Kidney (tissue), 13 donors: ENCODE measurements at regions not wholly inside any gene's neighbourhood (a gene's known extent, or its start where the extent isn't known, plus 50 kb on each side); places are given as distances from the start of the nearest gene placed in this dataset.

Source experiments
- DNase-seq, 5 donors: peaks; one replicate each; pipeline ENCODE4 v3.0.0-alpha.2; 2013 to 2020
- FAIRE-seq: peaks from 2 replicates; lab custom pipeline; 2012; peaks lifted over from hg19 to GRCh38; lab: Jason Lieb, UNC
- H3K27ac ChIP-seq, 2 donors: one replicate each; pipeline ENCODE4 v1.7.0; 2013; ENCODE audit warnings: low read depth in 2 of 2, low read length in 2 of 2, inconsistent platforms in 1 of 2
- H3K27me3 ChIP-seq: one replicate; pipeline ENCODE4 v1.7.1; 2013; ENCODE audit warnings: low read length, inconsistent platforms; ENCODE audit not compliant: control insufficient read depth, insufficient read depth
- H3K36me3 ChIP-seq, 3 donors: one replicate each; pipeline versions ENCODE4 v1.7.0 to v1.7.1; 2013; ENCODE audit warnings: low read length in 3 of 3, control low read depth in 1 of 3, inconsistent platforms in 1 of 3; ENCODE audit not compliant: insufficient read depth in 3 of 3, control insufficient read depth in 2 of 3
- H3K4me1 ChIP-seq, 3 donors: one replicate each; pipeline versions ENCODE4 v1.7.0 to v1.7.1; 2013; ENCODE audit warnings: low read length in 3 of 3, inconsistent platforms in 1 of 3, low read depth in 1 of 3; ENCODE audit not compliant: control insufficient read depth in 2 of 3, insufficient read depth in 2 of 3
- H3K4me3 ChIP-seq, 3 donors: one replicate each; pipeline versions ENCODE4 v1.7.0 to v1.8.1; 2013; ENCODE audit warnings: low read length in 3 of 3, control low read depth in 1 of 3, inconsistent platforms in 1 of 3
- H3K9ac ChIP-seq, 3 donors: one replicate each; pipeline versions ENCODE4 v1.7.0 to v1.7.1; 2013; ENCODE audit warnings: low read length in 3 of 3, control low read depth in 1 of 3, inconsistent platforms in 1 of 3
- H3K9me3 ChIP-seq, 3 donors: one replicate each; pipeline versions ENCODE4 v1.7.0 to v1.7.1; 2013; ENCODE audit warnings: low read length in 3 of 3, control low read depth in 1 of 3, inconsistent platforms in 1 of 3; ENCODE audit not compliant: control insufficient read depth in 2 of 3, insufficient read depth in 1 of 3
- CTCF ChIP-seq: IDR thresholded peaks from 3 replicates; pipeline ENCODE4 v1.5.1; 2012; ENCODE audit warnings: mild to moderate bottlenecking, moderate library complexity, borderline replicate concordance; ENCODE audit not compliant: insufficient read depth; ENCODE audit errors: extremely low read depth
- intact Hi-C: fragments of 100-400 bp; cut with DNase I; formaldehyde crosslinking; loops from one replicate; pipeline ENCODE4 v1.11.1; 2022
- donor health status: control.
- donor health status: control.
- donor health status: control.
- donor health status: control.
- donor health status: control.
- donor health status: DM: yes; HTN: yes; CAD: no.
- donor health status: Normal renal cell carcinoma (clear cell type).

GRCh38 chr3:177551431-177551836, 354.2 kb upstream of the TBL1XR1 start:
- intact Hi-C loops = no loop called here
- Histone ChIP-seq H3K27me3 (no peaks in the 10 kb centered on the region), H3K9me3 (no peaks in the 10 kb centered on the region), H3K9ac (no peak overlapping the region), H3K4me1 (peaks cover 0 to 4% (median 0%) of the 10 kb centered on the region in 3 donors), H3K4me3 (no peak overlapping the region), H3K36me3 (no peaks in the 10 kb centered on the region), H3K27ac (no peak overlapping the region)
- no peak for DNase-seq
- FAIRE-seq = no peak
- no peak for TF ChIP-seq CTCF

GRCh38 chr3:177552051-177552450, 354.8 kb upstream of the TBL1XR1 start:
- Histone ChIP-seq H3K36me3 (no peaks in the 10 kb centered on the region), H3K9me3 (no peaks in the 10 kb centered on the region), H3K9ac (no peak overlapping the region), H3K27me3 (no peaks in the 10 kb centered on the region), H3K4me3 (no peak overlapping the region), H3K4me1 (peaks cover 0 to 4% (median 0%) of the 10 kb centered on the region in 3 donors), H3K27ac (no peak overlapping the region)
- TF ChIP-seq CTCF = no peak
- intact Hi-C loops = no loop called here
- DNase-seq = no peak
- no peak for FAIRE-seq

GRCh38 chr3:177553012-177553411, 355.7 kb upstream of the TBL1XR1 start:
- DNase-seq (no peak), FAIRE-seq (no peak)
- H3K27me3 ChIP-seq = no peaks in the 10 kb centered on the region
- intact Hi-C loops = no loop called here
- no peak overlapping the region for H3K9ac ChIP-seq
- no peaks in the 10 kb centered on the region for H3K9me3 ChIP-seq
- peaks cover 0 to 2% (median 0%) of the 10 kb centered on the region in 3 donors for H3K4me1 ChIP-seq
- H3K4me3 ChIP-seq = no peak overlapping the region
- no peak overlapping the region for H3K27ac ChIP-seq
- no peak for TF ChIP-seq CTCF
- H3K36me3 ChIP-seq = no peaks in the 10 kb centered on the region

GRCh38 chr3:177553579-177553978, 356.3 kb upstream of the TBL1XR1 start:
- DNase-seq (no peak), FAIRE-seq (no peak)
- no peak for TF ChIP-seq CTCF
- Histone ChIP-seq H3K27ac (no peak overlapping the region), H3K4me3 (no peak overlapping the region), H3K9me3 (no peaks in the 10 kb centered on the region), H3K9ac (no peak overlapping the region), H3K27me3 (no peaks in the 10 kb centered on the region), H3K4me1 (no peaks in the 10 kb centered on the region), H3K36me3 (no peaks in the 10 kb centered on the region)
- intact Hi-C loops = no loop called here
